ENCODE measurements at regions not wholly inside any gene's neighbourhood (a gene's known extent, or its start where the extent isn't known, plus 50 kb on each side); places are given as distances from the start of the nearest gene placed in this dataset.

DNA sequence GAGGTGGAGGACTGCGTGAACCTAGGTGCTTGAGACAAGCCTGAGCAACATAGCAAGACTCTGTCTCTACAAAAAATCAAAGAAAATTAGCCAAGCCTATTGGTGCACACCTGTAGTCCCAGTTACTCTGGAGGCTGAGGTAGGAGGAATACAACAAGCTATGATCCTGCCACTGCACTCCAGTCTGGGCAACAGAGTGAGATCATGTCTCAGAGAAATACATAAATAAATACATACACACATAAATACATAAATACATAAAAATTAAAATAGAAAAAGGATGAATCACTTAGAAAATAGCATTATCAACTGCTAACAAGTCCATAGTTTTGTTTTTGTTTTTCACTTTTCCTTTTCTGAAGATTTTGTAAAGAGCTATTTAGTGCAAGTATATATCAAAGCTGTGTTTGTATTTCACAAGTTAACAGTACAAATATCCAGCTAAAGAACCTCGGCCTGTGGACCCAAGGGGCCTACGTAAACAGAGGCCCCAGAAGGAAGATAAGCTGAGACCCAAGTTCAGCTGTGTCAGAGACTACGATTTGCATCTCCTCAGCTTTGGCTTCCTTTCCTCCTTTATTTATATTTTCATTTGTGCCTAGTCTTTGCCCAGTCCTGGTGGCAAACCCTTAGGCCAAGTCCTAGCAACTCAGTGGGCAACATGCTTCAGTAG, 67.1 kb upstream of the ROBO2 start:
- DNase-seq = no peak
- ATAC-seq = no peak
- Histone ChIP-seq H3K9ac (ENCODE audit: low read length) (no peak overlapping the region), H3K27ac (ENCODE audit: low read length) (no peak overlapping the region), H3K4me2 (ENCODE audit: low read length) (no peak overlapping the region), H3K27me3 (ENCODE audit: low read length) (peaks cover 28% of the 10 kb centered on the region), H2AFZ (ENCODE audit: low read length) (no peak overlapping the region), H3K36me3 (ENCODE audit: low read depth, low read length) (no peaks in the 10 kb centered on the region), H3K9me3 (ENCODE audit: low read length) (no peaks in the 10 kb centered on the region), H3K4me1 (ENCODE audit: insufficient read depth, low read length) (no peaks in the 10 kb centered on the region), H3K4me3 (ENCODE audit: low read length) (no peak overlapping the region), H3K9me2 (replicated peaks; ENCODE audit: low read length) (no peaks in the 10 kb centered on the region), H3K79me2 (ENCODE audit: low read length) (no peaks in the 10 kb centered on the region), H4K20me1 (ENCODE audit: low read length) (no peaks in the 10 kb centered on the region), H3F3A (ENCODE audit: low read length, unreplicated experiment) (no peaks in the 10 kb centered on the region)
- CTCF ChIA-PET = no interaction called here
- TF ChIP-seq CTCF (conservative IDR thresholded peaks at IDR 0.05; ENCODE audit: low read depth, low read length) = no peak
- TF ChIP-seq EZH2 (IDR thresholded peaks at IDR 0.05; ENCODE audit: low read length, unreplicated experiment) = no peak
- no peak for TF ChIP-seq EZH2phosphoT487 (IDR thresholded peaks at IDR 0.05; ENCODE audit: borderline replicate concordance, low read length)
- POLR2A ChIA-PET (ENCODE audit: unreplicated experiment) = no interaction called here
- intact Hi-C loops (cut with micrococcal nuclease) = no loop called here
- no TSS peak for BruUV-seq (replicated peaks)

DNA sequence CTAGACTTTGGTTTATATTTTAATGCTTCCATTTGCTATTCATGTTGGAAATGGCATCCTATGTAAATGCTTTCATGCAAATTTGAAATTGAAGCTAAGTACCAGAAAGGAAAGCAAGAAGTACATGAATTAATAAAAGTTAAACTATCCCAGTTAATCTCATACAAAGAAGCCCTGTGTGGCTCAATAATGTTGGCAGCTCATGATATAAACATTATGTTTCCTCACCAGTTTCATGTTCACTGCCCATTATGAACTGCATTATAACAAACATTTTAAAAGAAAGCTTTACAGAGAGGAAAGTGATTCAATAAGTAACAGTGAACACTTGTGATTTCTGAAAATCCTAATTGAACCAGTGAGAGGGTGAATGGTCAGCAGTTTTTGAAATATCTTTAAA, 62.9 kb upstream of the ROBO2 start:
- POLR2A ChIA-PET (ENCODE audit: unreplicated experiment) = no interaction called here
- intact Hi-C loops (cut with micrococcal nuclease) = no loop called here
- Histone ChIP-seq H3K27ac (ENCODE audit: low read length) (no peak overlapping the region), H3K9me2 (replicated peaks; ENCODE audit: low read length) (no peaks in the 10 kb centered on the region), H3K4me3 (ENCODE audit: low read length) (no peak overlapping the region), H3K79me2 (ENCODE audit: low read length) (no peaks in the 10 kb centered on the region), H3K9ac (ENCODE audit: low read length) (no peak overlapping the region), H4K20me1 (ENCODE audit: low read length) (no peaks in the 10 kb centered on the region), H3F3A (ENCODE audit: low read length, unreplicated experiment) (no peaks in the 10 kb centered on the region), H2AFZ (ENCODE audit: low read length) (no peak overlapping the region), H3K9me3 (ENCODE audit: low read length) (no peaks in the 10 kb centered on the region), H3K36me3 (ENCODE audit: low read depth, low read length) (no peaks in the 10 kb centered on the region), H3K4me1 (ENCODE audit: insufficient read depth, low read length) (no peaks in the 10 kb centered on the region), H3K4me2 (ENCODE audit: low read length) (no peak overlapping the region), H3K27me3 (ENCODE audit: low read length) (peaks cover 28% of the 10 kb centered on the region; the same call in 1 of the 2 replicates)
- no peak for TF ChIP-seq EZH2phosphoT487 (IDR thresholded peaks at IDR 0.05; ENCODE audit: borderline replicate concordance, low read length)
- no peak for TF ChIP-seq CTCF (conservative IDR thresholded peaks at IDR 0.05; ENCODE audit: low read depth, low read length)
- TF ChIP-seq EZH2 (IDR thresholded peaks at IDR 0.05; ENCODE audit: low read length, unreplicated experiment) = no peak
- DNase-seq (no peak), ATAC-seq (no peak)
- CTCF ChIA-PET = no interaction called here
- BruUV-seq (replicated peaks) = no TSS peak

DNA sequence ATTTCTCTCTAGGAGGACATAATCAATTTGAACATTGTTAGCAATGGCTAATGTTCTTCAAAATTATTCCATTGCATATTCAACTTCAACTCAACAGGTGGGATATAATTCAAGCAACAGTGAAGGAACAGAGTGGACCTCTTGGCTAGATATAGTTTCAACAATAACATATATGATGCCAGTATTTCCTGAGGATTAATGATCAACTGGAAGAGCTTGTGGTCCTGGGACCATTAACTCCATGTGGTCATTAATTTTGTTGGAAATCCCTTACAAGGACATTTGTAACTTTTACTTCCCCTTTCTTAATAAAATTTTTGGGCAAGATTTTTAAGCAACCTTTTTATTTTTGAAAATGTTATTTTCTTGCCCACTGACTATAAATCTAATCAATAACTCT, 54.3 kb upstream of the ROBO2 start:
- Histone ChIP-seq H3K9me2 (replicated peaks; ENCODE audit: low read length) (no peaks in the 10 kb centered on the region), H3K4me1 (ENCODE audit: insufficient read depth, low read length) (no peaks in the 10 kb centered on the region), H3K36me3 (ENCODE audit: low read depth, low read length) (no peaks in the 10 kb centered on the region), H3K9ac (ENCODE audit: low read length) (no peak overlapping the region), H2AFZ (ENCODE audit: low read length) (no peak overlapping the region), H3F3A (ENCODE audit: low read length, unreplicated experiment) (no peaks in the 10 kb centered on the region), H3K27me3 (ENCODE audit: low read length) (peaks cover 8% of the 10 kb centered on the region; the same call in 1 of the 2 replicates), H3K4me3 (ENCODE audit: low read length) (no peak overlapping the region), H3K9me3 (ENCODE audit: low read length) (no peaks in the 10 kb centered on the region), H3K4me2 (ENCODE audit: low read length) (no peak overlapping the region), H4K20me1 (ENCODE audit: low read length) (no peaks in the 10 kb centered on the region), H3K79me2 (ENCODE audit: low read length) (no peaks in the 10 kb centered on the region), H3K27ac (ENCODE audit: low read length) (no peak overlapping the region)
- no peak for ATAC-seq
- ChIA-PET CTCF (no interaction called here), POLR2A (ENCODE audit: unreplicated experiment) (no interaction called here)
- BruUV-seq (replicated peaks) = no TSS peak
- intact Hi-C loops (cut with micrococcal nuclease) = no loop called here
- TF ChIP-seq EZH2phosphoT487 (IDR thresholded peaks at IDR 0.05; ENCODE audit: borderline replicate concordance, low read length) = no peak
- no peak for TF ChIP-seq EZH2 (IDR thresholded peaks at IDR 0.05; ENCODE audit: low read length, unreplicated experiment)
- no peak for TF ChIP-seq CTCF (conservative IDR thresholded peaks at IDR 0.05; ENCODE audit: low read depth, low read length)
- DNase-seq = no peak
